ENCODE measurements at regions not wholly inside any gene's neighbourhood (a gene's known extent, or its start where the extent isn't known, plus 50 kb on each side); places are given as distances from the start of the nearest gene placed in this dataset.
A peak's percentile ranks its signal among the peaks of the same experiment; 100 is the strongest.

DNA sequence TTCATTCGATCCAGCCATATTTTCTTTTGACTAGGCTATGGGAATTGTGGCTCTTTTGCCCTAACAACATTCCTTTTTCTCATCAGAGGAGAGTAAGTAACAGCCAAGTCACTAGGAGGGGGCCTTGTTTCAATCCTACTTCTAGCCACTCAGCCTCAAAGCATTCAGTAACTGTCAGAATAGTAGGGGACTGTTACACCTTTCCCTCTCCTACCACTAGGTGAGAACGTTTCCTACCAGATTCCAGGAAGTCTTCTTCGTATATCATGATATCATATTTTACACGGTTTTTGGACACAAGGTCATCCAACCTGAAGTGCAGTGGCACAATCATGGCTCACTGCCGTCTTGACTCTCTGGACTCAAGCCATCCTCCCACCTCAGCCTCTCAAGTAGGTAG, 171.3 kb upstream of the CDH12 start:
- Histone ChIP-seq H2BK20ac (ENCODE audit: low read depth, low read length, poor library complexity, severe bottlenecking) (no peak overlapping the region), H2BK12ac (ENCODE audit: insufficient read length, low read depth, low read length) (no peak overlapping the region), H2BK15ac (ENCODE audit: low read depth, low read length) (no peak overlapping the region), H3K23ac (ENCODE audit: insufficient read length, low read depth, low read length) (no peak overlapping the region), H3K79me1 (ENCODE audit: insufficient read depth, low read depth, low read length, poor library complexity, severe bottlenecking) (no peaks in the 10 kb centered on the region), H3K27ac (ENCODE audit: insufficient read length, low read depth, low read length) (no peak overlapping the region), H4K20me1 (ENCODE audit: control insufficient read depth, insufficient read depth, insufficient read length) (no peaks in the 10 kb centered on the region), H3T11ph (ENCODE audit: low read length) (no peak overlapping the region), H3K9ac (ENCODE audit: extremely low read depth, insufficient read length, low read length) (no peak overlapping the region), H2AFZ (ENCODE audit: low read length) (no peak overlapping the region), H3K18ac (ENCODE audit: insufficient read length, low read depth, low read length) (no peak overlapping the region), H3K56ac (ENCODE audit: insufficient read length, low read depth, low read length) (no peak overlapping the region), H2BK120ac (ENCODE audit: low read depth, low read length, poor library complexity, severe bottlenecking) (no peak overlapping the region), H4K8ac (replicated peaks; ENCODE audit: insufficient read length, low read depth, low read length) (no peak overlapping the region), H3K27me3 (ENCODE audit: insufficient read depth, low read length) (no peaks in the 10 kb centered on the region), H4K91ac (ENCODE audit: insufficient read length, low read depth, low read length) (no peak overlapping the region), H3K4ac (ENCODE audit: low read depth, low read length) (no peak overlapping the region), H3K9me3 (ENCODE audit: control insufficient read depth, low read depth, low read length) (no peaks in the 10 kb centered on the region), H3K14ac (ENCODE audit: insufficient read depth, low read length) (no peak overlapping the region), H2BK5ac (ENCODE audit: insufficient read length, low read length) (no peak overlapping the region), H3K4me1 (ENCODE audit: insufficient read depth, low read length) (no peaks in the 10 kb centered on the region), H4K5ac (ENCODE audit: insufficient read length, low read depth, low read length) (no peak overlapping the region), H3K79me2 (ENCODE audit: insufficient read depth, low read length) (no peaks in the 10 kb centered on the region; the same call in 1 of the 2 replicates), H3K23me2 (ENCODE audit: insufficient read length, low read depth, low read length, poor library complexity, severe bottlenecking) (no peaks in the 10 kb centered on the region), H3K4me2 (ENCODE audit: insufficient read depth, insufficient read length, low read length) (no peak overlapping the region), H2AK5ac (ENCODE audit: insufficient read length, low read length) (no peak overlapping the region)
- no peaks in the 10 kb centered on the region; a peak in 1 of 7 replicates for H3K36me3 Mint-ChIP-seq (ENCODE audit: insufficient read depth in 1 of 3, low read depth in 3 of 3)
- no peak for DNase-seq
- no peak overlapping the region for H3K27ac Mint-ChIP-seq
- no peaks in the 10 kb centered on the region for H3K27me3 Mint-ChIP-seq (ENCODE audit: low read depth)
- TF ChIP-seq, protein P1, sequence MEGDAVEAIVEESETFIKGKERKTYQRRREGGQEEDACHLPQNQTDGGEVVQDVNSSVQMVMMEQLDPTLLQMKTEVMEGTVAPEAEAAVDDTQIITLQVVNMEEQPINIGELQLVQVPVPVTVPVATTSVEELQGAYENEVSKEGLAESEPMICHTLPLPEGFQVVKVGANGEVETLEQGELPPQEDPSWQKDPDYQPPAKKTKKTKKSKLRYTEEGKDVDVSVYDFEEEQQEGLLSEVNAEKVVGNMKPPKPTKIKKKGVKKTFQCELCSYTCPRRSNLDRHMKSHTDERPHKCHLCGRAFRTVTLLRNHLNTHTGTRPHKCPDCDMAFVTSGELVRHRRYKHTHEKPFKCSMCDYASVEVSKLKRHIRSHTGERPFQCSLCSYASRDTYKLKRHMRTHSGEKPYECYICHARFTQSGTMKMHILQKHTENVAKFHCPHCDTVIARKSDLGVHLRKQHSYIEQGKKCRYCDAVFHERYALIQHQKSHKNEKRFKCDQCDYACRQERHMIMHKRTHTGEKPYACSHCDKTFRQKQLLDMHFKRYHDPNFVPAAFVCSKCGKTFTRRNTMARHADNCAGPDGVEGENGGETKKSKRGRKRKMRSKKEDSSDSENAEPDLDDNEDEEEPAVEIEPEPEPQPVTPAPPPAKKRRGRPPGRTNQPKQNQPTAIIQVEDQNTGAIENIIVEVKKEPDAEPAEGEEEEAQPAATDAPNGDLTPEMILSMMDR (conservative IDR thresholded peaks at IDR 0.05) = peak; percentile 44; the same call in 2 of the 3 replicates
- peaks cover 0 to 2% of the 10 kb centered on the region in 2 experiments; a peak in 3 of 4 replicates for H3K4me1 Mint-ChIP-seq
- no peak overlapping the region for H3K4me3 Mint-ChIP-seq
- H3K9me3 Mint-ChIP-seq = no peaks in the 10 kb centered on the region
- no CpG with 5 or more reads among the region's 5 CpGs for WGBS (ENCODE audit: extremely low coverage, insufficient read length, low lambda C conversion rate)

Measured in H9 (cell line).